Esophagus muscularis mucosa (tissue), 4 donors: ENCODE measurements at regions not wholly inside any gene's neighbourhood (a gene's known extent, or its start where the extent isn't known, plus 50 kb on each side); places are given as distances from the start of the nearest gene placed in this dataset.

Source experiments
- CTCF ChIP-seq, 3 experiments: fragments of 200-600 bp in 2 of 3; fragments of 450-650 bp in 1 of 3; sonication (generic) in 2 of 3; IDR thresholded peaks; one replicate each; pipeline ENCODE4 v1.5.1; 2017 to 2019; ENCODE audit warnings: antibody characterized with exemption in 3 of 3, mild to moderate bottlenecking in 2 of 3, moderate library complexity in 1 of 3
- EP300 ChIP-seq: sonication (generic); formaldehyde crosslinking; IDR thresholded peaks from one replicate; pipeline ENCODE4 v1.6.1; 2017; ENCODE audit warnings: antibody characterized with exemption
- POLR2A ChIP-seq: fragments of 450-650 bp; IDR thresholded peaks from one replicate; pipeline ENCODE4 v1.6.1; 2017; ENCODE audit warnings: antibody characterized with exemption, moderate library complexity, mild to moderate bottlenecking, low read depth
- POLR2AphosphoS5 ChIP-seq, 2 donors: sonication (generic); formaldehyde crosslinking; IDR thresholded peaks; one replicate each; pipeline ENCODE4 v1.6.1; 2017; ENCODE audit warnings: antibody characterized with exemption in 2 of 2

- TF ChIP-seq CTCF (IDR thresholded peaks at IDR 0.05): no peak
- no peak for TF ChIP-seq POLR2A
- TF ChIP-seq EP300: no peak
- no peak for TF ChIP-seq POLR2AphosphoS5 (IDR thresholded peaks at IDR 0.05)
Observed at GRCh38 chr14:104382361-104383087, 197.0 kb upstream of the C14orf180 start.
